ENCODE measurements at regions not wholly inside any gene's neighbourhood (a gene's known extent, or its start where the extent isn't known, plus 50 kb on each side); places are given as distances from the start of the nearest gene placed in this dataset.

DNA sequence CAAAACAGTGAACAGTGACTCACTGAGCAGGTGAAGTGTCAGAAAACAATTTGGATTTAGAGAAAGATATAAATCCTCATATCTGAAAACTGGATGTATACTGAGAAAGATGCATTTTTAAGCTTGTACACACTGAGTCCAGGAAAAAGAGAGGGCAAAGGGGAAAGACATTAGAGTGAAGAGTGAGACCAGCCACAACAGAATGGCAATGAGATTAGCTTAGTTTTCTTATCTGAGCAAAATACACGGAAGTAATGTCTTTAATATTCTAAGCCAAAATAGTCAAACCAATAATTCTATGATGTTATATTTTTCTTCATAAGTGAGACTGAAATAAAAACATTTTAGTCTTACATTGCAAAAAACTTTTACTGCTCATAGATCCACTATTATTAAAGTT lies 236.0 kb downstream of the SLITRK5 start:
- Mint-ChIP-seq H3K36me3 (no peaks in the 10 kb centered on the region), H3K4me1 (no peaks in the 10 kb centered on the region), H3K27me3 (ENCODE audit: insufficient read depth, low read depth) (no peaks in the 10 kb centered on the region), H3K27ac (no peak overlapping the region), H3K4me3 (no peak overlapping the region), H3K9me3 (no peaks in the 10 kb centered on the region)
- Histone ChIP-seq H3K4me2 (no peak overlapping the region), H3F3A (ENCODE audit: low read depth) (no peaks in the 10 kb centered on the region), H3K79me2 (ENCODE audit: low read depth) (no peaks in the 10 kb centered on the region), H4K20me1 (ENCODE audit: low read depth) (no peaks in the 10 kb centered on the region), H3K27ac (no peak overlapping the region), H3K9ac (no peak overlapping the region), H3K9me3 (ENCODE audit: low read depth) (no peaks in the 10 kb centered on the region), H3K4me1 (no peaks in the 10 kb centered on the region), H3K27me3 (no peaks in the 10 kb centered on the region), H2AFZ (replicated peaks) (no peak overlapping the region), H3K36me3 (no peaks in the 10 kb centered on the region), H3K4me3 (no peak overlapping the region)
- DNase-seq (ENCODE audit: low spot score): no peak
- TF ChIP-seq, protein P1, sequence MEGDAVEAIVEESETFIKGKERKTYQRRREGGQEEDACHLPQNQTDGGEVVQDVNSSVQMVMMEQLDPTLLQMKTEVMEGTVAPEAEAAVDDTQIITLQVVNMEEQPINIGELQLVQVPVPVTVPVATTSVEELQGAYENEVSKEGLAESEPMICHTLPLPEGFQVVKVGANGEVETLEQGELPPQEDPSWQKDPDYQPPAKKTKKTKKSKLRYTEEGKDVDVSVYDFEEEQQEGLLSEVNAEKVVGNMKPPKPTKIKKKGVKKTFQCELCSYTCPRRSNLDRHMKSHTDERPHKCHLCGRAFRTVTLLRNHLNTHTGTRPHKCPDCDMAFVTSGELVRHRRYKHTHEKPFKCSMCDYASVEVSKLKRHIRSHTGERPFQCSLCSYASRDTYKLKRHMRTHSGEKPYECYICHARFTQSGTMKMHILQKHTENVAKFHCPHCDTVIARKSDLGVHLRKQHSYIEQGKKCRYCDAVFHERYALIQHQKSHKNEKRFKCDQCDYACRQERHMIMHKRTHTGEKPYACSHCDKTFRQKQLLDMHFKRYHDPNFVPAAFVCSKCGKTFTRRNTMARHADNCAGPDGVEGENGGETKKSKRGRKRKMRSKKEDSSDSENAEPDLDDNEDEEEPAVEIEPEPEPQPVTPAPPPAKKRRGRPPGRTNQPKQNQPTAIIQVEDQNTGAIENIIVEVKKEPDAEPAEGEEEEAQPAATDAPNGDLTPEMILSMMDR (IDR thresholded peaks at IDR 0.05): no peak
- no peak for TF ChIP-seq EZH2 (IDR thresholded peaks at IDR 0.05)
- TF ChIP-seq EZH2phosphoT487 (IDR thresholded peaks at IDR 0.05): no peak

GRCh38 chr13:87919956-87920355 lies 248.8 kb downstream of the SLITRK5 start:
- Mint-ChIP-seq H3K27me3 (ENCODE audit: insufficient read depth, low read depth) (peaks cover 4% of the 10 kb centered on the region), H3K27ac (no peak overlapping the region), H3K9me3 (no peaks in the 10 kb centered on the region), H3K4me1 (peaks cover 2% of the 10 kb centered on the region), H3K4me3 (no peak overlapping the region), H3K36me3 (no peaks in the 10 kb centered on the region)
- Histone ChIP-seq H3K27ac (no peak overlapping the region), H2AFZ (replicated peaks) (no peak overlapping the region), H3K4me1 (peaks cover 4% of the 10 kb centered on the region), H3F3A (ENCODE audit: low read depth) (no peaks in the 10 kb centered on the region), H3K4me3 (no peak overlapping the region), H3K36me3 (no peaks in the 10 kb centered on the region), H3K4me2 (no peak overlapping the region), H3K9ac (no peak overlapping the region), H3K27me3 (no peaks in the 10 kb centered on the region), H3K9me3 (ENCODE audit: low read depth) (no peaks in the 10 kb centered on the region), H4K20me1 (ENCODE audit: low read depth) (no peaks in the 10 kb centered on the region), H3K79me2 (ENCODE audit: low read depth) (no peaks in the 10 kb centered on the region)
- peak; percentile 8 for DNase-seq (ENCODE audit: low spot score)
- no peak for TF ChIP-seq EZH2 (IDR thresholded peaks at IDR 0.05)
- no peak for TF ChIP-seq EZH2phosphoT487 (IDR thresholded peaks at IDR 0.05)

DNA sequence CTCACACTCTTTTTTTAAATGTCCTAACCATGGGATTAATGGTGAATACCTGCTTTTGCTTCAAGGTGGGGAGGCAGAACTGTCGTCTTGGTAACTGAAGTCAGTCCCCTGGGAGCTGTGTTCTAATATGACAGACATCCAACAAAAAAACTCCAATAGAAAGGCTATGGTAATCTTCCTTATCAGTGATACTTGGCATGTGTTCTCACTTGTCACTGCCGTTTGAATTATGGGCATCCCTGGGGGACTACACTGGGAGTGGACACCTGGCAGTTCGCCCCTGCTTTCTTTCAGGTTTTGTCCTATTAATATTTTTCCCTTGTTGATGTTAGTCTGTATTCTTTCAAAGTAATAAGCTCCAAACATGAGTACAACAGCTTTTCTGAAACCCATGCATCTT lies 252.6 kb downstream of the SLITRK5 start:
- Histone ChIP-seq H3K9me3 (ENCODE audit: low read depth) (no peaks in the 10 kb centered on the region), H3K79me2 (ENCODE audit: low read depth) (no peaks in the 10 kb centered on the region), H3K9ac (no peak overlapping the region), H3K27me3 (no peaks in the 10 kb centered on the region), H3K36me3 (no peaks in the 10 kb centered on the region), H3K4me2 (no peak overlapping the region), H4K20me1 (ENCODE audit: low read depth) (no peaks in the 10 kb centered on the region), H3F3A (ENCODE audit: low read depth) (no peaks in the 10 kb centered on the region), H3K4me3 (no peak overlapping the region), H3K4me1 (peaks cover 4% of the 10 kb centered on the region), H3K27ac (no peak overlapping the region), H2AFZ (replicated peaks) (no peak overlapping the region)
- no peak overlapping the region for H3K27ac Mint-ChIP-seq
- H3K9me3 Mint-ChIP-seq: no peaks in the 10 kb centered on the region
- H3K4me1 Mint-ChIP-seq: peaks cover 2% of the 10 kb centered on the region
- no peak for TF ChIP-seq EZH2phosphoT487 (IDR thresholded peaks at IDR 0.05)
- H3K4me3 Mint-ChIP-seq: no peak overlapping the region
- DNase-seq (ENCODE audit: low spot score): no peak
- no peaks in the 10 kb centered on the region for H3K36me3 Mint-ChIP-seq
- peaks cover 4% of the 10 kb centered on the region for H3K27me3 Mint-ChIP-seq (ENCODE audit: insufficient read depth, low read depth)

DNA sequence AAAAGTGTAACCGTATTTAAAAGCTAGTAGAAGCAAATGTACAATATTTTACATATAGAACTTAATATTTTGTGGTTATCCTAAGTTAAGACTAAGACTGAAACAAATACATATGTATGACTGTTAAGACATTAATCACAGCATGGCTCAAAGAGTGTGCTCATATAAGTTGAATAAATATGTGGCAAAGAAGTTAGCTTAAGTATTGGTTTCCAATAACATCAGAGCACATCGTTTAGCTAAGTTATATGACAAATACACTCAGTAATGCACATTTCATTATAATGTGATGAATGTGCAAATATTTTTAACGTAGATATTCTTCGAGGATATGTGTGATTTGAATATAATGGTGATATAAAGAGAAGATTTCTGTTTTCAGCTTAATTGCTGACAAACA lies 253.8 kb downstream of the SLITRK5 start:
- Histone ChIP-seq H3K9ac (no peak overlapping the region), H3F3A (ENCODE audit: low read depth) (no peaks in the 10 kb centered on the region), H3K4me3 (no peak overlapping the region), H3K79me2 (ENCODE audit: low read depth) (no peaks in the 10 kb centered on the region), H3K27ac (no peak overlapping the region), H2AFZ (replicated peaks) (no peak overlapping the region), H3K36me3 (no peaks in the 10 kb centered on the region), H3K4me2 (no peak overlapping the region), H4K20me1 (ENCODE audit: low read depth) (no peaks in the 10 kb centered on the region), H3K9me3 (ENCODE audit: low read depth) (no peaks in the 10 kb centered on the region), H3K27me3 (no peaks in the 10 kb centered on the region), H3K4me1 (peaks cover 2% of the 10 kb centered on the region)
- Mint-ChIP-seq H3K36me3 (no peaks in the 10 kb centered on the region), H3K27ac (no peak overlapping the region), H3K4me3 (no peak overlapping the region), H3K9me3 (no peaks in the 10 kb centered on the region), H3K27me3 (ENCODE audit: insufficient read depth, low read depth) (peaks cover 4% of the 10 kb centered on the region), H3K4me1 (no peaks in the 10 kb centered on the region)
- no peak for DNase-seq (ENCODE audit: low spot score)
- no peak for TF ChIP-seq EZH2phosphoT487 (IDR thresholded peaks at IDR 0.05)
- TF ChIP-seq, protein P1 (IDR thresholded peaks at IDR 0.05): no peak

All from neural progenitor cell (in vitro differentiated cells).